ENCODE measurements at regions not wholly inside any gene's neighbourhood (a gene's known extent, or its start where the extent isn't known, plus 50 kb on each side); places are given as distances from the start of the nearest gene placed in this dataset.

DNA sequence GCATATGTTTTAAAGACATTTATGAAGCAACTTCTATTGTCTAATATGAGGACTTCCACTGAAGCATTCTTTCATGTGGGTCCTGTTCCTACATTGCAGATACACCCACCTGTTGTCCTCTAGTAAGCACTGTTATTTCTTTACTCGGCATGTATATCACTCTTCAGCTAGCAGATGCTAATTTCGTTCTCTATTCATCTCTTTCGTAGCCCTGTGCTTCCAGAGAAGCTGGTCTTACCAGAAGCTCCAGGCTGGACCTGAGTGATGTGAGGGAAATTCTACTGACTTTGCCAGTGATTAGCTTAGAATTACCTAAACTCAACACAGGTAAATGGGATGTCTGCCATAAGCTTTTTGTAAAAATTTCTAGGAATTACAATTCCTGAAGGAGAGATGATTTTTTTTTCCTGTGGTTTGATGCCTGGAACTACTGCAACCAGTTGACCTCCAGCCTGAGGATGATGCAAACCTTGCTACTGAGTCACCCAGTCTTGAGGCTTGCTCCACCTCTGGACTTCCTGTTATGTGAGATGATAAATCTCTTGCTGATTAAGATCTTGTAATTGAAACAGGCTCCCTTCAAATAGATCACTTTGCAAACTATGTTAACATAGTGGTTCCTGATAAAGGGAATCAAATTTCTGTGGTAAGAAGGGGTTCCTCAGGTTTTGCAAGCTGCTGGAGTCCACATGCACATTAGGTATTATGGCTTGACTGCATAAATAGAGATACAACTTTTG is 52.2 kb upstream of the SPINK5 start (continued):
- TF ChIP-seq, protein P1, sequence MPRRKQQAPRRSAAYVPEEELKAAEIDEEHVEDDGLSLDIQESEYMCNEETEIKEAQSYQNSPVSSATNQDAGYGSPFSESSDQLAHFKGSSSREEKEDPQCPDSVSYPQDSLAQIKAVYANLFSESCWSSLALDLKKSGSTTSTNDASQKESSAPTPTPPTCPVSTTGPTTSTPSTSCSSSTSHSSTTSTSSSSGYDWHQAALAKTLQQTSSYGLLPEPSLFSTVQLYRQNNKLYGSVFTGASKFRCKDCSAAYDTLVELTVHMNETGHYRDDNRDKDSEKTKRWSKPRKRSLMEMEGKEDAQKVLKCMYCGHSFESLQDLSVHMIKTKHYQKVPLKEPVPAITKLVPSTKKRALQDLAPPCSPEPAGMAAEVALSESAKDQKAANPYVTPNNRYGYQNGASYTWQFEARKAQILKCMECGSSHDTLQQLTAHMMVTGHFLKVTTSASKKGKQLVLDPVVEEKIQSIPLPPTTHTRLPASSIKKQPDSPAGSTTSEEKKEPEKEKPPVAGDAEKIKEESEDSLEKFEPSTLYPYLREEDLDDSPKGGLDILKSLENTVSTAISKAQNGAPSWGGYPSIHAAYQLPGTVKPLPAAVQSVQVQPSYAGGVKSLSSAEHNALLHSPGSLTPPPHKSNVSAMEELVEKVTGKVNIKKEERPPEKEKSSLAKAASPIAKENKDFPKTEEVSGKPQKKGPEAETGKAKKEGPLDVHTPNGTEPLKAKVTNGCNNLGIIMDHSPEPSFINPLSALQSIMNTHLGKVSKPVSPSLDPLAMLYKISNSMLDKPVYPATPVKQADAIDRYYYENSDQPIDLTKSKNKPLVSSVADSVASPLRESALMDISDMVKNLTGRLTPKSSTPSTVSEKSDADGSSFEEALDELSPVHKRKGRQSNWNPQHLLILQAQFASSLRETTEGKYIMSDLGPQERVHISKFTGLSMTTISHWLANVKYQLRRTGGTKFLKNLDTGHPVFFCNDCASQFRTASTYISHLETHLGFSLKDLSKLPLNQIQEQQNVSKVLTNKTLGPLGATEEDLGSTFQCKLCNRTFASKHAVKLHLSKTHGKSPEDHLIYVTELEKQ (tag by site-specific recombination; IDR thresholded peaks at IDR 0.05; ENCODE audit: borderline replicate concordance) = no peak
- TF ChIP-seq SCRT1 (tag by site-specific recombination; IDR thresholded peaks at IDR 0.05; ENCODE audit: borderline replicate concordance) (no peak), ZNF302 (tag by site-specific recombination; IDR thresholded peaks at IDR 0.05; ENCODE audit: low read depth) (no peak), ZNF391 (tag by site-specific recombination; IDR thresholded peaks at IDR 0.05; ENCODE audit: borderline replicate concordance, low read depth) (no peak), KLF10 (tag by site-specific recombination; IDR thresholded peaks at IDR 0.05) (peak; percentile 55; the same call in 1 of the 2 replicates), MZF1 (tag by site-specific recombination; IDR thresholded peaks at IDR 0.05; ENCODE audit: borderline replicate concordance) (no peak), ZNF664 (tag by site-specific recombination; IDR thresholded peaks at IDR 0.05) (no peak), KLF8 (tag by site-specific recombination; IDR thresholded peaks at IDR 0.05) (peak; percentile 65), ZNF157 (tag by site-specific recombination; IDR thresholded peaks at IDR 0.05) (no peak), ZNF404 (tag by site-specific recombination; IDR thresholded peaks at IDR 0.05) (no peak), ZNF549 (tag by site-specific recombination; IDR thresholded peaks at IDR 0.05) (no peak), ZNF555 (tag by site-specific recombination; conservative IDR thresholded peaks at IDR 0.05) (no peak), ZNF654 (tag by site-specific recombination; IDR thresholded peaks at IDR 0.05; ENCODE audit: low read depth) (no peak), ZNF2 (tag by site-specific recombination; IDR thresholded peaks at IDR 0.05) (no peak), ZNF544 (tag by site-specific recombination; IDR thresholded peaks at IDR 0.05) (no peak), ZNF624 (tag by site-specific recombination; IDR thresholded peaks at IDR 0.05) (no peak), REPIN1 (tag by site-specific recombination; IDR thresholded peaks at IDR 0.05; ENCODE audit: low read depth) (no peak), ZNF140 (tag by site-specific recombination; IDR thresholded peaks at IDR 0.05) (no peak), ZNF175 (tag by site-specific recombination; IDR thresholded peaks at IDR 0.05) (no peak), ZNF239 (tag by site-specific recombination; IDR thresholded peaks at IDR 0.05) (no peak), ZSCAN30 (tag by site-specific recombination; IDR thresholded peaks at IDR 0.05) (no peak), ZBTB1 (tag by site-specific recombination; IDR thresholded peaks at IDR 0.05) (no peak), ZNF561 (tag by site-specific recombination; IDR thresholded peaks at IDR 0.05; ENCODE audit: borderline replicate concordance) (no peak), BCL11A (tag by site-specific recombination; IDR thresholded peaks at IDR 0.05; ENCODE audit: low read depth) (no peak)
- TF ChIP-seq, protein P2, sequence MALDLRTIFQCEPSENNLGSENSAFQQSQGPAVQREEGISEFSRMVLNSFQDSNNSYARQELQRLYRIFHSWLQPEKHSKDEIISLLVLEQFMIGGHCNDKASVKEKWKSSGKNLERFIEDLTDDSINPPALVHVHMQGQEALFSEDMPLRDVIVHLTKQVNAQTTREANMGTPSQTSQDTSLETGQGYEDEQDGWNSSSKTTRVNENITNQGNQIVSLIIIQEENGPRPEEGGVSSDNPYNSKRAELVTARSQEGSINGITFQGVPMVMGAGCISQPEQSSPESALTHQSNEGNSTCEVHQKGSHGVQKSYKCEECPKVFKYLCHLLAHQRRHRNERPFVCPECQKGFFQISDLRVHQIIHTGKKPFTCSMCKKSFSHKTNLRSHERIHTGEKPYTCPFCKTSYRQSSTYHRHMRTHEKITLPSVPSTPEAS (tag by site-specific recombination; IDR thresholded peaks at IDR 0.05) = no peak
- TF ChIP-seq, protein P3, sequence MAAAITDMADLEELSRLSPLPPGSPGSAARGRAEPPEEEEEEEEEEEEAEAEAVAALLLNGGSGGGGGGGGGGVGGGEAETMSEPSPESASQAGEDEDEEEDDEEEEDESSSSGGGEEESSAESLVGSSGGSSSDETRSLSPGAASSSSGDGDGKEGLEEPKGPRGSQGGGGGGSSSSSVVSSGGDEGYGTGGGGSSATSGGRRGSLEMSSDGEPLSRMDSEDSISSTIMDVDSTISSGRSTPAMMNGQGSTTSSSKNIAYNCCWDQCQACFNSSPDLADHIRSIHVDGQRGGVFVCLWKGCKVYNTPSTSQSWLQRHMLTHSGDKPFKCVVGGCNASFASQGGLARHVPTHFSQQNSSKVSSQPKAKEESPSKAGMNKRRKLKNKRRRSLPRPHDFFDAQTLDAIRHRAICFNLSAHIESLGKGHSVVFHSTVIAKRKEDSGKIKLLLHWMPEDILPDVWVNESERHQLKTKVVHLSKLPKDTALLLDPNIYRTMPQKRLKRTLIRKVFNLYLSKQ (tag by site-specific recombination; IDR thresholded peaks at IDR 0.05; ENCODE audit: borderline replicate concordance) = no peak
- TF ChIP-seq, protein P4, sequence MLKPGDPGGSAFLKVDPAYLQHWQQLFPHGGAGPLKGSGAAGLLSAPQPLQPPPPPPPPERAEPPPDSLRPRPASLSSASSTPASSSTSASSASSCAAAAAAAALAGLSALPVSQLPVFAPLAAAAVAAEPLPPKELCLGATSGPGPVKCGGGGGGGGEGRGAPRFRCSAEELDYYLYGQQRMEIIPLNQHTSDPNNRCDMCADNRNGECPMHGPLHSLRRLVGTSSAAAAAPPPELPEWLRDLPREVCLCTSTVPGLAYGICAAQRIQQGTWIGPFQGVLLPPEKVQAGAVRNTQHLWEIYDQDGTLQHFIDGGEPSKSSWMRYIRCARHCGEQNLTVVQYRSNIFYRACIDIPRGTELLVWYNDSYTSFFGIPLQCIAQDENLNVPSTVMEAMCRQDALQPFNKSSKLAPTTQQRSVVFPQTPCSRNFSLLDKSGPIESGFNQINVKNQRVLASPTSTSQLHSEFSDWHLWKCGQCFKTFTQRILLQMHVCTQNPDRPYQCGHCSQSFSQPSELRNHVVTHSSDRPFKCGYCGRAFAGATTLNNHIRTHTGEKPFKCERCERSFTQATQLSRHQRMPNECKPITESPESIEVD (tag by site-specific recombination; IDR thresholded peaks at IDR 0.05) = no peak
- TF ChIP-seq, protein P5, sequence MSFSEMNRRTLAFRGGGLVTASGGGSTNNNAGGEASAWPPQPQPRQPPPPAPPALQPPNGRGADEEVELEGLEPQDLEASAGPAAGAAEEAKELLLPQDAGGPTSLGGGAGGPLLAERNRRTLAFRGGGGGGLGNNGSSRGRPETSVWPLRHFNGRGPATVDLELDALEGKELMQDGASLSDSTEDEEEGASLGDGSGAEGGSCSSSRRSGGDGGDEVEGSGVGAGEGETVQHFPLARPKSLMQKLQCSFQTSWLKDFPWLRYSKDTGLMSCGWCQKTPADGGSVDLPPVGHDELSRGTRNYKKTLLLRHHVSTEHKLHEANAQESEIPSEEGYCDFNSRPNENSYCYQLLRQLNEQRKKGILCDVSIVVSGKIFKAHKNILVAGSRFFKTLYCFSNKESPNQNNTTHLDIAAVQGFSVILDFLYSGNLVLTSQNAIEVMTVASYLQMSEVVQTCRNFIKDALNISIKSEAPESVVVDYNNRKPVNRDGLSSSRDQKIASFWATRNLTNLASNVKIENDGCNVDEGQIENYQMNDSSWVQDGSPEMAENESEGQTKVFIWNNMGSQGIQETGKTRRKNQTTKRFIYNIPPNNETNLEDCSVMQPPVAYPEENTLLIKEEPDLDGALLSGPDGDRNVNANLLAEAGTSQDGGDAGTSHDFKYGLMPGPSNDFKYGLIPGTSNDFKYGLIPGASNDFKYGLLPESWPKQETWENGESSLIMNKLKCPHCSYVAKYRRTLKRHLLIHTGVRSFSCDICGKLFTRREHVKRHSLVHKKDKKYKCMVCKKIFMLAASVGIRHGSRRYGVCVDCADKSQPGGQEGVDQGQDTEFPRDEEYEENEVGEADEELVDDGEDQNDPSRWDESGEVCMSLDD (tag by site-specific recombination; IDR thresholded peaks at IDR 0.05) = no peak
- TF ChIP-seq, protein P6, sequence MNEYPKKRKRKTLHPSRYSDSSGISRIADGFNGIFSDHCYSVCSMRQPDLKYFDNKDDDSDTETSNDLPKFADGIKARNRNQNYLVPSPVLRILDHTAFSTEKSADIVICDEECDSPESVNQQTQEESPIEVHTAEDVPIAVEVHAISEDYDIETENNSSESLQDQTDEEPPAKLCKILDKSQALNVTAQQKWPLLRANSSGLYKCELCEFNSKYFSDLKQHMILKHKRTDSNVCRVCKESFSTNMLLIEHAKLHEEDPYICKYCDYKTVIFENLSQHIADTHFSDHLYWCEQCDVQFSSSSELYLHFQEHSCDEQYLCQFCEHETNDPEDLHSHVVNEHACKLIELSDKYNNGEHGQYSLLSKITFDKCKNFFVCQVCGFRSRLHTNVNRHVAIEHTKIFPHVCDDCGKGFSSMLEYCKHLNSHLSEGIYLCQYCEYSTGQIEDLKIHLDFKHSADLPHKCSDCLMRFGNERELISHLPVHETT (tag by site-specific recombination; IDR thresholded peaks at IDR 0.05) = no peak

All from HEK293 (cell line).